ENCODE measurements at regions not wholly inside any gene's neighbourhood (a gene's known extent, or its start where the extent isn't known, plus 50 kb on each side); places are given as distances from the start of the nearest gene placed in this dataset.

DNA sequence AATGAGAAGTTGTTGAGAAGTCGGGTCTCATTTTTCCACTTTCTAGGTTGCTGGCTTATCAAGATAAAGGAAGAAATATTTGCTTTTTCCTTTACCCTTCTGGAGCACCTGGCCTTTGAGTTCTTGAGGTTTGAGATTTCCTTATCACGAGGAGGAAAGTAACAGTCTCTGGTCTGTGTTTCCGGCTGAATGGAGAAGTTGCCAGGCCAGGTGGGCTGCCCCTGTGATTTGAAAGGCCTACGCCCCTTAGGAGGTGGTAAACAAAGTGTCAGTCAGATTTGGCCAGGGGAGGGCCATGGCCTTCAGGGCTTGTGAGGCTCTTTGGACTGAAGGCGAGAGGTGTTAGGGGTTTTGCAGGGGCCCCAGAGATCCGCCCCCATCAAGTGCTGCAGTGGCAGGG, 156.7 kb upstream of the HAAO start:
- Histone ChIP-seq H3K4me2 (ENCODE audit: low read length) (no peak overlapping the region), H3K9ac (ENCODE audit: low read length) (no peak overlapping the region), H3K79me2 (ENCODE audit: low read length) (no peaks in the 10 kb centered on the region), H3K4me1 (ENCODE audit: low read length) (peaks cover 5% of the 10 kb centered on the region; the same call in 1 of the 2 replicates), H3K9me3 (ENCODE audit: insufficient read depth, low read length) (no peaks in the 10 kb centered on the region), H3K4me3 (ENCODE audit: low read length) (no peak overlapping the region), H2AFZ (ENCODE audit: low read depth, low read length) (no peak overlapping the region), H3K27ac (ENCODE audit: low read length) (no peak overlapping the region), H3K27me3 (ENCODE audit: low read depth, low read length) (no peaks in the 10 kb centered on the region), H3K36me3 (replicated peaks; ENCODE audit: low read depth, low read length) (no peaks in the 10 kb centered on the region), H4K20me1 (ENCODE audit: insufficient read depth, low read length) (no peaks in the 10 kb centered on the region)
- TF ChIP-seq, protein P1, sequence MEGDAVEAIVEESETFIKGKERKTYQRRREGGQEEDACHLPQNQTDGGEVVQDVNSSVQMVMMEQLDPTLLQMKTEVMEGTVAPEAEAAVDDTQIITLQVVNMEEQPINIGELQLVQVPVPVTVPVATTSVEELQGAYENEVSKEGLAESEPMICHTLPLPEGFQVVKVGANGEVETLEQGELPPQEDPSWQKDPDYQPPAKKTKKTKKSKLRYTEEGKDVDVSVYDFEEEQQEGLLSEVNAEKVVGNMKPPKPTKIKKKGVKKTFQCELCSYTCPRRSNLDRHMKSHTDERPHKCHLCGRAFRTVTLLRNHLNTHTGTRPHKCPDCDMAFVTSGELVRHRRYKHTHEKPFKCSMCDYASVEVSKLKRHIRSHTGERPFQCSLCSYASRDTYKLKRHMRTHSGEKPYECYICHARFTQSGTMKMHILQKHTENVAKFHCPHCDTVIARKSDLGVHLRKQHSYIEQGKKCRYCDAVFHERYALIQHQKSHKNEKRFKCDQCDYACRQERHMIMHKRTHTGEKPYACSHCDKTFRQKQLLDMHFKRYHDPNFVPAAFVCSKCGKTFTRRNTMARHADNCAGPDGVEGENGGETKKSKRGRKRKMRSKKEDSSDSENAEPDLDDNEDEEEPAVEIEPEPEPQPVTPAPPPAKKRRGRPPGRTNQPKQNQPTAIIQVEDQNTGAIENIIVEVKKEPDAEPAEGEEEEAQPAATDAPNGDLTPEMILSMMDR (IDR thresholded peaks at IDR 0.05; ENCODE audit: low read depth, low read length) = no peak
- TF ChIP-seq EZH2phosphoT487 (IDR thresholded peaks at IDR 0.05; ENCODE audit: low read depth) = no peak

DNA sequence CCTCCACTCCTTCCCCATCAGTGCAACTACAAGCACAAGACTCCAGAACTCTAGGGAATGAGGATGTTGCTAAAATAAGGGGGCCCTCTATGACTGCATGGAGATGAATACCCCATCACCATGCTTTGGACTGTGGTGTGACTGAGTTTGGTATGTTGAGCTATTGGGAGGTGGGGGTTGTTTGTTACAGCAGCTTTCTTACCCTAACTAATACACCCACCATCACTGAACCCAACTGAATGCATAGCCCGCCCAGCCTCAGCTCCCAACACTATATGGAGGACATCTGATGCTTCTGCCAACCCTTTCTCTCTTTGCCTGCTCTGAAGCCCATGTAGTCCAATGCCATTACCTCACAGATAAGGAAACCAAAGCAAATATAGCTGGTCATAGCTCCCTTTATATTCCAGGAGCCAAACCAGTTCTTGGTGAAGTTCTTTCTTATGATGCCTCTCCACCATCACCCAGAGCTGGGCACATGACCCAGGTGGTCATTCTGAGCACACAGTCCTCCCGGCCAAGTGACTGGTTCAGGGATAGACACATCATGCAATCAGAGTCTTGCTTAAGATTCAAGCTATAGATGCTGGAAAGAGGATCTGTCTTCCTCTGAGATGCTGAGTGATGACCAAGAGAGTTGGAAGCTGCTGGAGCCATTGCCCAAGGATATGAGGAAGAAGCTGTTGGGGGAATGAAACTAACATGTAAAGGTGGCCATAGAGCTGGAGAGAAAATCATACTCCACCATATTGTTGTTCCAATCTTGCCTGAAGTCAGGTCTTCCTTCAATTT, 155.6 kb upstream of the HAAO start:
- Histone ChIP-seq H3K4me1 (ENCODE audit: low read length) (peaks cover 5% of the 10 kb centered on the region; the same call in 1 of the 2 replicates), H3K36me3 (replicated peaks; ENCODE audit: low read depth, low read length) (no peaks in the 10 kb centered on the region), H3K27me3 (ENCODE audit: low read depth, low read length) (no peaks in the 10 kb centered on the region), H3K4me2 (ENCODE audit: low read length) (no peak overlapping the region), H4K20me1 (ENCODE audit: insufficient read depth, low read length) (no peaks in the 10 kb centered on the region), H3K79me2 (ENCODE audit: low read length) (no peaks in the 10 kb centered on the region), H3K27ac (ENCODE audit: low read length) (no peak overlapping the region), H2AFZ (ENCODE audit: low read depth, low read length) (no peak overlapping the region), H3K9ac (ENCODE audit: low read length) (no peak overlapping the region), H3K9me3 (ENCODE audit: insufficient read depth, low read length) (no peaks in the 10 kb centered on the region), H3K4me3 (ENCODE audit: low read length) (no peak overlapping the region)
- no peak for TF ChIP-seq EZH2phosphoT487 (IDR thresholded peaks at IDR 0.05; ENCODE audit: low read depth)
- TF ChIP-seq, protein P1 (IDR thresholded peaks at IDR 0.05; ENCODE audit: low read depth, low read length) = no peak

DNA sequence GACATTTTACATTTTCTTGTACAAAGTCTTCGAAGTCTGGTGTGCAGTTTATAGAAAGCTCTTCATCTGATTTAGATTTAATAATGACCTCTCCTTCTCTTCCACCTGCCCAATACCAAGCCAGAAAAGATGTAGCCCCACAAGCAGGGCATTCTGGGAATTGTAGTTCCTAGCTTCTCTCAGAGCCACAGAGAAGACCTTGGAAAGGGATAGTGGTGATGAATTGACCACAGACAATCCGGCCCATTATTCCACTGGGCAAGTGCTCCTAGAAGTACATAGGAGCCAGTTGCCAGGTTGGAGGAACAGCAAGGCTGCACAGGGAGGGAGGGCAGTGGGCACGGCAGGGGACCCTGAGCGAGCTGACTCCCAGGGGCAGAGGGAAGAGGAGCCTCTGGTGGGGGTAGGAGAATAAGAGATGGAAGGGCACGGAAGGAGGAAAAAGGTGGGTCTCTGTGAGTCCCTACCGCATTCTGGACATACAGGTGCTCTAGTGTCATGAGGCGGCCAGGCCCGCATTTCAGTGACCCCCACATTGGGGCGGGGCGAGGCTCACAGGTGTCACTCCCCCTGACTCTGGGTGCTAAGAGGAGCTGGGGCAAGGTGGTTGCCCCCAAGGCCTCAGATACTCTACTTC, 152.5 kb upstream of the HAAO start:
- Histone ChIP-seq H3K36me3 (replicated peaks; ENCODE audit: low read depth, low read length) (no peaks in the 10 kb centered on the region), H2AFZ (ENCODE audit: low read depth, low read length) (no peak overlapping the region), H3K79me2 (ENCODE audit: low read length) (no peaks in the 10 kb centered on the region), H3K9me3 (ENCODE audit: insufficient read depth, low read length) (no peaks in the 10 kb centered on the region), H3K4me3 (ENCODE audit: low read length) (no peak overlapping the region), H3K27ac (ENCODE audit: low read length) (no peak overlapping the region), H3K4me2 (ENCODE audit: low read length) (no peak overlapping the region), H3K27me3 (ENCODE audit: low read depth, low read length) (0 out of 2 replicates have a peak, but pooled peaks cover 3% of the 10 kb centered on the region), H3K9ac (ENCODE audit: low read length) (no peak overlapping the region), H4K20me1 (ENCODE audit: insufficient read depth, low read length) (no peaks in the 10 kb centered on the region), H3K4me1 (ENCODE audit: low read length) (peaks cover 5% of the 10 kb centered on the region; the same call in 1 of the 2 replicates)
- no peak for TF ChIP-seq EZH2phosphoT487 (IDR thresholded peaks at IDR 0.05; ENCODE audit: low read depth)
- TF ChIP-seq, protein P1 (IDR thresholded peaks at IDR 0.05; ENCODE audit: low read depth, low read length) = no peak

DNA sequence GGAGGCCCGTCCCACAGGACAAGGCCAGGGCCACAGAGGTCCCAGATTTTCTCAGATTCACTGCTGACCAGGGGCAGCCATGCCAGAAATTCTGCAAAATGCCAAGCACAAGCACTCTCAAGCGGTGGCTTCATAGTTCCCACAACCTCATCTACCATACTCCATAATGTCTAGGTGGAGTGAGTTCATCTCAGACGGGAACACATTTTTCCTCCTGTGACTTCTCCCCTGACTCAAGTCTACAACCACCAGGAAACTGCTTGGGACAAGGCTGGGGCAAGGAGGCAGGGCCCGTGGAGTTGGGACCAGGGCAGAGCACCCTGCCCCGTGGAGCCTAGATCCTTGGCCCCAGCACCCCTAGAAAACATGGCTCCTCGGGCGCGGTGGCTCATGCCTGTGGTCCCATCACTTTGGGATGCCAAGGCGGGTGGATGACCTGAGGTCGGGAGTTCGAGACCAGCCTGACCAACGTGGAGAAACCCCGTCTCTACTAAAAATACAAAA, 150.7 kb upstream of the HAAO start:
- H2AFZ ChIP-seq (ENCODE audit: low read depth, low read length) = no peak overlapping the region
- H3K79me2 ChIP-seq (ENCODE audit: low read length) = no peaks in the 10 kb centered on the region
- H3K27me3 ChIP-seq (ENCODE audit: low read depth, low read length) = 0 out of 2 replicates have a peak, but pooled peaks cover 3% of the 10 kb centered on the region
- no peaks in the 10 kb centered on the region for H3K4me1 ChIP-seq (ENCODE audit: low read length)
- H3K4me2 ChIP-seq (ENCODE audit: low read length) = no peak overlapping the region
- TF ChIP-seq EZH2phosphoT487 (IDR thresholded peaks at IDR 0.05; ENCODE audit: low read depth) = no peak
- TF ChIP-seq, protein P1 (IDR thresholded peaks at IDR 0.05; ENCODE audit: low read depth, low read length) = no peak
- no peak overlapping the region for H3K27ac ChIP-seq (ENCODE audit: low read length)
- no peak overlapping the region for H3K4me3 ChIP-seq (ENCODE audit: low read length)
- H4K20me1 ChIP-seq (ENCODE audit: insufficient read depth, low read length) = no peaks in the 10 kb centered on the region
- no peak overlapping the region for H3K9ac ChIP-seq (ENCODE audit: low read length)
- H3K9me3 ChIP-seq (ENCODE audit: insufficient read depth, low read length) = no peaks in the 10 kb centered on the region
- H3K36me3 ChIP-seq (replicated peaks; ENCODE audit: low read depth, low read length) = no peaks in the 10 kb centered on the region
